GM18909 (cell line): ENCODE measurements at regions not wholly inside any gene's neighbourhood (a gene's known extent, or its start where the extent isn't known, plus 50 kb on each side); places are given as distances from the start of the nearest gene placed in this dataset.

Source experiments
- ATAC-seq: cut with Tn5 transposase; IDR thresholded peaks from one replicate; pipeline ENCODE4 v1.9.1; 2021; ENCODE audit warnings: mild to moderate bottlenecking; ENCODE audit not compliant: unreplicated experiment, poor library complexity

- ATAC-seq: no peak
Observed at GRCh38 chr6:66849843-66850242, 1142.8 kb upstream of the EYS start.

GRCh38 chr6:66848244-66848953 lies 1141.4 kb upstream of the EYS start:
- ATAC-seq: no peak

- ATAC-seq: no peak
Observed at GRCh38 chr6:66838764-66839163, 1131.7 kb upstream of the EYS start.

- no peak for ATAC-seq
Observed at GRCh38 chr6:66825539-66825938, 1118.5 kb upstream of the EYS start.

- ATAC-seq: no peak
Observed at GRCh38 chr6:66814156-66814555, 1107.1 kb upstream of the EYS start.

- no peak for ATAC-seq
Observed at GRCh38 chr6:66808771-66809170, 1101.7 kb upstream of the EYS start.

- no peak for ATAC-seq
Observed at GRCh38 chr6:66796987-66797386, 1090.0 kb upstream of the EYS start.

GRCh38 chr6:66788579-66788978 lies 1081.6 kb upstream of the EYS start:
- ATAC-seq: no peak

- no peak for ATAC-seq
Observed at GRCh38 chr6:66772800-66773199, 1065.8 kb upstream of the EYS start.

GRCh38 chr6:66771626-66772025 lies 1064.6 kb upstream of the EYS start:
- ATAC-seq: no peak

GRCh38 chr6:66751630-66752029 lies 1044.6 kb upstream of the EYS start:
- ATAC-seq: no peak

- no peak for ATAC-seq
Observed at GRCh38 chr6:66740346-66740745, 1033.3 kb upstream of the EYS start.

- ATAC-seq: no peak
Observed at GRCh38 chr6:66735106-66735890, 1028.3 kb upstream of the EYS start.

GRCh38 chr6:66731310-66731709 lies 1024.3 kb upstream of the EYS start:
- ATAC-seq: no peak

GRCh38 chr6:66725670-66726069 lies 1018.6 kb upstream of the EYS start:
- no peak for ATAC-seq

GRCh38 chr6:66717801-66718200 lies 1010.8 kb upstream of the EYS start:
- no peak for ATAC-seq

GRCh38 chr6:66699385-66699784 lies 992.4 kb upstream of the EYS start:
- ATAC-seq: no peak

GRCh38 chr6:66689608-66690007 lies 982.6 kb upstream of the EYS start:
- no peak for ATAC-seq

GRCh38 chr6:66687611-66688140 lies 980.6 kb upstream of the EYS start:
- ATAC-seq: no peak

GRCh38 chr6:66675906-66676305 lies 968.9 kb upstream of the EYS start:
- ATAC-seq: no peak

- ATAC-seq: no peak
Observed at GRCh38 chr6:66664112-66664511, 957.1 kb upstream of the EYS start.
